ENCODE measurements at regions not wholly inside any gene's neighbourhood (a gene's known extent, or its start where the extent isn't known, plus 50 kb on each side); places are given as distances from the start of the nearest gene placed in this dataset.

GRCh38 chr3:24951180-24951579, 456.5 kb upstream of the THRB start:
- no peaks in the 10 kb centered on the region for H4K20me1 ChIP-seq (ENCODE audit: insufficient read depth, low read length)
- H3K27ac ChIP-seq (ENCODE audit: low read depth, low read length) = no peak overlapping the region
- no peaks in the 10 kb centered on the region for H3K36me3 ChIP-seq (ENCODE audit: insufficient read depth, low read length)
- H2AFZ ChIP-seq (ENCODE audit: low read length) = no peak overlapping the region
- no peak for TF ChIP-seq CTCF (IDR thresholded peaks at IDR 0.05; ENCODE audit: extremely low read depth, low read depth, low read length)
- H3K4me3 ChIP-seq (ENCODE audit: insufficient read depth, low read length) = no peak overlapping the region
- no peak overlapping the region for H3K4me2 ChIP-seq (ENCODE audit: insufficient read depth, low read length)
- DNase-seq (ENCODE audit: insufficient read length, low spot score, missing footprints) = no peak
- H3K9me3 ChIP-seq (ENCODE audit: low read depth, low read length) = no peaks in the 10 kb centered on the region
- H3K27me3 ChIP-seq (ENCODE audit: insufficient read depth, low read length) = no peaks in the 10 kb centered on the region
- H3K79me2 ChIP-seq (ENCODE audit: insufficient read depth, low read length) = no peaks in the 10 kb centered on the region
- H3K4me1 ChIP-seq (ENCODE audit: insufficient read depth, low read length) = no peaks in the 10 kb centered on the region

- no peak for TF ChIP-seq CTCF (IDR thresholded peaks at IDR 0.05; ENCODE audit: extremely low read depth, low read depth, low read length)
- Histone ChIP-seq H3K4me3 (ENCODE audit: insufficient read depth, low read length) (no peak overlapping the region), H3K4me2 (ENCODE audit: insufficient read depth, low read length) (no peak overlapping the region), H3K4me1 (ENCODE audit: insufficient read depth, low read length) (no peaks in the 10 kb centered on the region), H4K20me1 (ENCODE audit: insufficient read depth, low read length) (no peaks in the 10 kb centered on the region), H2AFZ (ENCODE audit: low read length) (no peak overlapping the region), H3K36me3 (ENCODE audit: insufficient read depth, low read length) (no peaks in the 10 kb centered on the region), H3K79me2 (ENCODE audit: insufficient read depth, low read length) (no peaks in the 10 kb centered on the region), H3K27ac (ENCODE audit: low read depth, low read length) (no peak overlapping the region), H3K27me3 (ENCODE audit: insufficient read depth, low read length) (no peaks in the 10 kb centered on the region), H3K9me3 (ENCODE audit: low read depth, low read length) (no peaks in the 10 kb centered on the region)
- DNase-seq (ENCODE audit: insufficient read length, low spot score, missing footprints) = no peak
Measured at GRCh38 chr3:24952388-24952787, 457.7 kb upstream of the THRB start.

GRCh38 chr3:24953060-24953771, 458.6 kb upstream of the THRB start:
- Histone ChIP-seq H3K4me1 (ENCODE audit: insufficient read depth, low read length) (no peaks in the 10 kb centered on the region), H4K20me1 (ENCODE audit: insufficient read depth, low read length) (no peaks in the 10 kb centered on the region), H3K4me3 (ENCODE audit: insufficient read depth, low read length) (no peak overlapping the region), H3K27me3 (ENCODE audit: insufficient read depth, low read length) (no peaks in the 10 kb centered on the region), H3K9me3 (ENCODE audit: low read depth, low read length) (no peaks in the 10 kb centered on the region), H3K4me2 (ENCODE audit: insufficient read depth, low read length) (no peak overlapping the region), H3K36me3 (ENCODE audit: insufficient read depth, low read length) (no peaks in the 10 kb centered on the region), H3K27ac (ENCODE audit: low read depth, low read length) (no peak overlapping the region), H2AFZ (ENCODE audit: low read length) (no peak overlapping the region), H3K79me2 (ENCODE audit: insufficient read depth, low read length) (no peaks in the 10 kb centered on the region)
- DNase-seq (ENCODE audit: insufficient read length, low spot score, missing footprints) = no peak
- TF ChIP-seq CTCF (IDR thresholded peaks at IDR 0.05; ENCODE audit: extremely low read depth, low read depth, low read length) = no peak

- H3K4me1 ChIP-seq (ENCODE audit: insufficient read depth, low read length) = no peaks in the 10 kb centered on the region
- no peak overlapping the region for H3K27ac ChIP-seq (ENCODE audit: low read depth, low read length)
- no peak overlapping the region for H3K4me2 ChIP-seq (ENCODE audit: insufficient read depth, low read length)
- H3K27me3 ChIP-seq (ENCODE audit: insufficient read depth, low read length) = no peaks in the 10 kb centered on the region
- H4K20me1 ChIP-seq (ENCODE audit: insufficient read depth, low read length) = no peaks in the 10 kb centered on the region
- no peaks in the 10 kb centered on the region for H3K79me2 ChIP-seq (ENCODE audit: insufficient read depth, low read length)
- DNase-seq (ENCODE audit: insufficient read length, low spot score, missing footprints) = no peak
- no peak overlapping the region for H3K4me3 ChIP-seq (ENCODE audit: insufficient read depth, low read length)
- no peak for TF ChIP-seq CTCF (IDR thresholded peaks at IDR 0.05; ENCODE audit: extremely low read depth, low read depth, low read length)
- H3K9me3 ChIP-seq (ENCODE audit: low read depth, low read length) = no peaks in the 10 kb centered on the region
- no peak overlapping the region for H2AFZ ChIP-seq (ENCODE audit: low read length)
- H3K36me3 ChIP-seq (ENCODE audit: insufficient read depth, low read length) = no peaks in the 10 kb centered on the region
Measured at GRCh38 chr3:24956613-24957012, 462.0 kb upstream of the THRB start.
